Suppressor macrophage (primary cell): ENCODE measurements at regions not wholly inside any gene's neighbourhood (a gene's known extent, or its start where the extent isn't known, plus 50 kb on each side); places are given as distances from the start of the nearest gene placed in this dataset.
"Not testable (repeated sequence)": the region's sequence is repeated elsewhere in the genome, so short reads cannot be mapped to it uniquely, and the experiment has no call there.

Experiments
- DNase-seq, 4 experiments: peaks; one replicate each; pipeline ENCODE4 v3.0.0-alpha.2; 2020 to 2022

GRCh38 chr10:125451319-125451718 lies 231.6 kb downstream of the TEX36 start:
- no peak for DNase-seq

GRCh38 chr10:125450218-125450617 lies 232.7 kb downstream of the TEX36 start:
- no peak for DNase-seq

- no peak for DNase-seq
Measured at GRCh38 chr10:125449571-125449970, 233.4 kb downstream of the TEX36 start.

GRCh38 chr10:125448596-125448995 lies 234.4 kb downstream of the TEX36 start:
- DNase-seq = peak; percentile 2 to 60 (median 26)

GRCh38 chr10:125444790-125445189 lies 238.2 kb downstream of the TEX36 start:
- no peak for DNase-seq

- DNase-seq = no peak
Measured at GRCh38 chr10:125442856-125443540, 240.0 kb downstream of the TEX36 start.

- no peak for DNase-seq
Measured at GRCh38 chr10:125441151-125441550, 241.8 kb downstream of the TEX36 start.

GRCh38 chr10:125431149-125431548 lies 251.8 kb downstream of the TEX36 start:
- no peak for DNase-seq

- DNase-seq = no peak
Measured at GRCh38 chr10:125428054-125428453, 254.9 kb downstream of the TEX36 start.

- DNase-seq = no peak
Measured at GRCh38 chr10:125424191-125424847, 258.6 kb downstream of the TEX36 start.

GRCh38 chr10:125423569-125423968 lies 259.4 kb downstream of the TEX36 start:
- no peak for DNase-seq

- no peak for DNase-seq
Measured at GRCh38 chr10:125419831-125420230, 259.5 kb upstream of the CTBP2 start.

GRCh38 chr10:125419146-125419545 lies 258.8 kb upstream of the CTBP2 start:
- DNase-seq = no peak

GRCh38 chr10:125417605-125418004 lies 257.2 kb upstream of the CTBP2 start:
- DNase-seq = no peak

GRCh38 chr10:125415964-125416363 lies 255.6 kb upstream of the CTBP2 start:
- DNase-seq = no peak

GRCh38 chr10:125415006-125415633 lies 254.8 kb upstream of the CTBP2 start:
- DNase-seq = no peak

GRCh38 chr10:125411724-125412123 lies 251.4 kb upstream of the CTBP2 start:
- DNase-seq = peak in 1 of 4 experiments; percentile 2

- no peak for DNase-seq
Measured at GRCh38 chr10:125409756-125410155, 249.4 kb upstream of the CTBP2 start.

GRCh38 chr10:125407557-125407956 lies 247.2 kb upstream of the CTBP2 start:
- no peak for DNase-seq

GRCh38 chr10:125407000-125407502 lies 246.7 kb upstream of the CTBP2 start:
- DNase-seq = no peak

GRCh38 chr10:125404902-125405301 lies 244.5 kb upstream of the CTBP2 start:
- not testable (repeated sequence) for DNase-seq

- DNase-seq = no peak
Measured at GRCh38 chr10:125401462-125401861, 241.1 kb upstream of the CTBP2 start.

- DNase-seq = no peak
Measured at GRCh38 chr10:125399289-125399688, 238.9 kb upstream of the CTBP2 start.

- DNase-seq = no peak
Measured at GRCh38 chr10:125398270-125398669, 237.9 kb upstream of the CTBP2 start.
